ENCODE measurements at regions not wholly inside any gene's neighbourhood (a gene's known extent, or its start where the extent isn't known, plus 50 kb on each side); places are given as distances from the start of the nearest gene placed in this dataset.

- no peak for TF ChIP-seq BCL11A (IDR thresholded peaks at IDR 0.05; ENCODE audit: low read depth in 2 of 2, low read length in 2 of 2)
- TF ChIP-seq TCF12 (IDR thresholded peaks at IDR 0.05; ENCODE audit: low read depth, low read length) = no peak
Measured at GRCh38 chr2:242027676-242028450, 158.3 kb downstream of the RTP5 start (continued).

Measured in H1 (cell line).